Left lung (tissue), 4 donors: ENCODE measurements at regions not wholly inside any gene's neighbourhood (a gene's known extent, or its start where the extent isn't known, plus 50 kb on each side); places are given as distances from the start of the nearest gene placed in this dataset.

Experiments used
- ATAC-seq: fragments of 200-7000 bp; cut with Tn5 transposase; one replicate; pipeline ENCODE4 v1.9.1; 2020; ENCODE audit warnings: moderate library complexity
- DNase-seq, 4 donors: peaks; one replicate each; pipeline ENCODE4 v3.0.0-alpha.2; 2013 to 2020
- H3K27ac ChIP-seq, 2 donors: fragments of 200-600 bp; sonication (generic) in 1 of 2; one replicate each; pipeline versions ENCODE4 v1.5.0 to v1.8.0; 2020 to 2021
- H3K27me3 ChIP-seq, 2 donors: fragments of 200-600 bp; sonication (generic) in 1 of 2; one replicate each; pipeline versions ENCODE4 v1.5.0 to v1.8.0; 2020 to 2021
- H3K36me3 ChIP-seq, 2 donors: fragments of 200-600 bp; sonication (generic) in 1 of 2; one replicate each; pipeline versions ENCODE4 v1.5.0 to v1.8.0; 2020 to 2021
- H3K4me1 ChIP-seq, 2 donors: fragments of 200-600 bp; one replicate each; pipeline ENCODE4 v1.8.0; 2021
- H3K4me3 ChIP-seq, 2 donors: fragments of 200-600 bp; sonication (generic) in 1 of 2; one replicate each; pipeline versions ENCODE4 v1.5.0 to v1.8.0; 2020 to 2021; ENCODE audit warnings: mild to moderate bottlenecking in 1 of 2
- H3K9me3 ChIP-seq, 2 donors: fragments of 200-600 bp; sonication (generic) in 1 of 2; one replicate each; pipeline versions ENCODE4 v1.5.0 to v1.8.0; 2020 to 2021
- CTCF ChIP-seq, 2 donors: fragments of 200-600 bp; sonication (generic) in 1 of 2; IDR thresholded peaks; one replicate each; pipeline versions ENCODE4 v1.5.0 to v1.8.0; 2021; ENCODE audit warnings: antibody characterized with exemption in 2 of 2
- intact Hi-C, 2 donors: fragments of 100-400 bp; cut with DNase I; formaldehyde crosslinking; loops; one replicate each; pipeline versions ENCODE4 v1.11.2 to v1.14.2; 2022
- donor health status: DM: no; HTN: yes; CAD: no.
- donor health status: DM: no; HTN: no; CAD: no.

DNA sequence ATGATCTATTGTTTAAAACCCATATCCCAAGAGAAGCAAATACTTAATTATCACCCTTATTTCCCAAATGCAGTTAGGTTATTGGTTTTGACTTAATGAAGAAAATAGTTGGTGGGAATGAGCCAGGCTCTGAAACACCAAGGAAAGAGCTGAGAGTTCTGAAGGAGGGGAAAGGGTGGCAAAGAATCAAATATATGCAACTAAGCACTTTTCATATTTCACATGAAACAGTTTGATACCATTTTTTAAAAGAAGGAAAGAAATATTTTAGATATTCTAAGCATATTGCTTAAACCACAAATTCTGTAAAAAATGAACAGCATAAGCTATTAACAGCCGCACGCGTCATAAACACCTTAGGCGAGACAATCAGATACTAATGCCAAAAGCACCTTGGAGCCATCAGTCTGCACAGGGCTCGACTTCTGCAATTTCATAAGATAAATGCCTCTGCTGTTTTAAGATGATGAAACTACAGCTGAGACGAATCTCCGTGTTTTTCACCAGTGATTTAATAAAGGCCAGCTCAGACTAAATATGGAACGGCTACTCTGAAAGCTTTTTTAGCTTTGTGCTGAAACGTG is 371.7 kb downstream of the EN1 start:
- H3K9me3 ChIP-seq: no peaks in the 10 kb centered on the region
- no peak overlapping the region for H3K4me3 ChIP-seq
- DNase-seq (no peak), ATAC-seq (no peak)
- TF ChIP-seq CTCF (IDR thresholded peaks at IDR 0.05): no peak
- H3K4me1 ChIP-seq: no peaks in the 10 kb centered on the region
- peaks cover 0 to 26% of the 10 kb centered on the region in 2 donors for H3K27me3 ChIP-seq
- no peaks in the 10 kb centered on the region for H3K36me3 ChIP-seq
- intact Hi-C loops: no loop called here
- H3K27ac ChIP-seq: no peak overlapping the region

- Histone ChIP-seq H3K9me3 (no peaks in the 10 kb centered on the region), H3K4me3 (no peak overlapping the region), H3K4me1 (no peaks in the 10 kb centered on the region), H3K36me3 (no peaks in the 10 kb centered on the region), H3K27ac (no peak overlapping the region), H3K27me3 (peaks cover 0 to 30% of the 10 kb centered on the region in 2 donors)
- intact Hi-C loops: no loop called here
- no peak for TF ChIP-seq CTCF (IDR thresholded peaks at IDR 0.05)
- DNase-seq (no peak), ATAC-seq (no peak)
Observed at GRCh38 chr2:118474541-118474920, 372.9 kb downstream of the EN1 start.

GRCh38 chr2:118473846-118474540 is 373.5 kb downstream of the EN1 start:
- Histone ChIP-seq H3K27me3 (peaks cover 0 to 30% of the 10 kb centered on the region in 2 donors), H3K4me1 (no peaks in the 10 kb centered on the region), H3K27ac (no peak overlapping the region), H3K9me3 (no peaks in the 10 kb centered on the region), H3K36me3 (no peaks in the 10 kb centered on the region), H3K4me3 (no peak overlapping the region)
- no peak for TF ChIP-seq CTCF (IDR thresholded peaks at IDR 0.05)
- intact Hi-C loops: no loop called here
- ATAC-seq (no peak), DNase-seq (no peak)

DNA sequence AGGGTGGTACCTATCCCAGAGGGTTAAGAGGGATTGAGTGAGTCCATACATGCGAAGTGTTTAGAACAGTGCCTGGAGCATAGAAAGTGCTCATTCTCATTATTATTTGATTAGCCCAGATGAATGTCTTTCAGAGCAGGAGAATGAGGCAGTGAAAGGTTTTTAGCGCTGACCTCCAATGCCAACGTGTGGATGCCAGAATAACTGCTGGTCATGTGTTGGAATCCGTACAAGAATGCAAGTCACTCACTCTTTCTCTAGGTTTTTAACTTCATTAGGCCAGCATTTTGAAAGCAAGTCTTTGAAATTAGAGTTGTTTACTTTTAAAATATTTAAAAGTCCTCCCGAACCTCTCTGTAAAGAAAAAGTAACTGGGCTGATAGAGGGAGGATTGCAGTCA is 374.2 kb downstream of the EN1 start:
- TF ChIP-seq CTCF (IDR thresholded peaks at IDR 0.05): no peak

GRCh38 chr2:118470297-118470696 is 377.2 kb downstream of the EN1 start:
- no peak for DNase-seq
- Histone ChIP-seq H3K9me3 (no peaks in the 10 kb centered on the region), H3K4me1 (no peaks in the 10 kb centered on the region), H3K4me3 (no peak overlapping the region), H3K27me3 (peaks cover 0 to 29% of the 10 kb centered on the region in 2 donors), H3K36me3 (no peaks in the 10 kb centered on the region), H3K27ac (no peak overlapping the region)
- ATAC-seq: no peak
- intact Hi-C loops: no loop called here
- no peak for TF ChIP-seq CTCF (IDR thresholded peaks at IDR 0.05)

More for the DNA sequence above, 374.2 kb downstream of the EN1 start:
- no peaks in the 10 kb centered on the region for H3K9me3 ChIP-seq
- H3K27ac ChIP-seq: no peak overlapping the region
- no peak overlapping the region for H3K4me3 ChIP-seq
- no peak for DNase-seq
- no peaks in the 10 kb centered on the region for H3K4me1 ChIP-seq
- peaks cover 0 to 32% of the 10 kb centered on the region in 2 donors for H3K27me3 ChIP-seq
- intact Hi-C loops: no loop called here
- no peaks in the 10 kb centered on the region for H3K36me3 ChIP-seq
- ATAC-seq: no peak
